ENCODE measurements at regions not wholly inside any gene's neighbourhood (a gene's known extent, or its start where the extent isn't known, plus 50 kb on each side); places are given as distances from the start of the nearest gene placed in this dataset.

DNA sequence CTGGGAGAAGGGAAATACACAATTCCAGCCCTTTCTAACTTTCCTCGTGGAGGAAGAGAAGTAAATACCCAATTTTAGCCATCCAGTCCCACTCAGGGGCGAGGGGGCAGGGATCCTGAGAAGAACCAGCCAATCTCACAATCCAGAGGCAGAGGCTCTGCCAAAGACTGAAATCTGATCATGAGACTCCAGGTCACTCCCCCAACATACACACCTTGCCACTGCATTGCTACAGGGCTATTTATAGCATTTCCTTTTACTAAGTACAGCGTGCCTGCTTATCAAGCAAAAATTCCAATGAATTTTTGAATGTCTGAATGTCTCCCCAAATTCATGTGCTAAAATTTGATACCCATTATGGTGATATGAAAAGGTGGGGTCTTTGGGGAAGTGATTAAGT is 1687.5 kb downstream of the EFNB2 start:
- TF ChIP-seq, protein P1, sequence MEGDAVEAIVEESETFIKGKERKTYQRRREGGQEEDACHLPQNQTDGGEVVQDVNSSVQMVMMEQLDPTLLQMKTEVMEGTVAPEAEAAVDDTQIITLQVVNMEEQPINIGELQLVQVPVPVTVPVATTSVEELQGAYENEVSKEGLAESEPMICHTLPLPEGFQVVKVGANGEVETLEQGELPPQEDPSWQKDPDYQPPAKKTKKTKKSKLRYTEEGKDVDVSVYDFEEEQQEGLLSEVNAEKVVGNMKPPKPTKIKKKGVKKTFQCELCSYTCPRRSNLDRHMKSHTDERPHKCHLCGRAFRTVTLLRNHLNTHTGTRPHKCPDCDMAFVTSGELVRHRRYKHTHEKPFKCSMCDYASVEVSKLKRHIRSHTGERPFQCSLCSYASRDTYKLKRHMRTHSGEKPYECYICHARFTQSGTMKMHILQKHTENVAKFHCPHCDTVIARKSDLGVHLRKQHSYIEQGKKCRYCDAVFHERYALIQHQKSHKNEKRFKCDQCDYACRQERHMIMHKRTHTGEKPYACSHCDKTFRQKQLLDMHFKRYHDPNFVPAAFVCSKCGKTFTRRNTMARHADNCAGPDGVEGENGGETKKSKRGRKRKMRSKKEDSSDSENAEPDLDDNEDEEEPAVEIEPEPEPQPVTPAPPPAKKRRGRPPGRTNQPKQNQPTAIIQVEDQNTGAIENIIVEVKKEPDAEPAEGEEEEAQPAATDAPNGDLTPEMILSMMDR (IDR thresholded peaks at IDR 0.05; ENCODE audit: insufficient read depth, low read length, poor library complexity, severe bottlenecking), result no peak
- Histone ChIP-seq H3K36me3 (ENCODE audit: control insufficient read depth, insufficient read depth, low read length) (no peaks in the 10 kb centered on the region), H3K4me3 (replicated peaks; ENCODE audit: low read depth, low read length) (no peak overlapping the region), H3K27me3 (replicated peaks; ENCODE audit: control insufficient read depth, insufficient read depth, low read length) (no peaks in the 10 kb centered on the region)
- DNase-seq (ENCODE audit: extremely low read depth, insufficient read length), result no peak

- no peaks in the 10 kb centered on the region for H3K36me3 ChIP-seq (ENCODE audit: control insufficient read depth, insufficient read depth, low read length)
- no peaks in the 10 kb centered on the region for H3K27me3 ChIP-seq (replicated peaks; ENCODE audit: control insufficient read depth, insufficient read depth, low read length)
- TF ChIP-seq, protein P1 (IDR thresholded peaks at IDR 0.05; ENCODE audit: insufficient read depth, low read length, poor library complexity, severe bottlenecking), result no peak
- DNase-seq (ENCODE audit: extremely low read depth, insufficient read length), result no peak
- no peak overlapping the region for H3K4me3 ChIP-seq (replicated peaks; ENCODE audit: low read depth, low read length)
Observed at GRCh38 chr13:104843401-104843800, 1692.1 kb downstream of the EFNB2 start.

- Histone ChIP-seq H3K4me3 (replicated peaks; ENCODE audit: low read depth, low read length) (no peak overlapping the region), H3K36me3 (ENCODE audit: control insufficient read depth, insufficient read depth, low read length) (no peaks in the 10 kb centered on the region), H3K27me3 (replicated peaks; ENCODE audit: control insufficient read depth, insufficient read depth, low read length) (no peaks in the 10 kb centered on the region)
- TF ChIP-seq, protein P1 (IDR thresholded peaks at IDR 0.05; ENCODE audit: insufficient read depth, low read length, poor library complexity, severe bottlenecking), result no peak
- no peak for DNase-seq (ENCODE audit: extremely low read depth, insufficient read length)
Observed at GRCh38 chr13:104841110-104841509, 1694.4 kb downstream of the EFNB2 start.

DNA sequence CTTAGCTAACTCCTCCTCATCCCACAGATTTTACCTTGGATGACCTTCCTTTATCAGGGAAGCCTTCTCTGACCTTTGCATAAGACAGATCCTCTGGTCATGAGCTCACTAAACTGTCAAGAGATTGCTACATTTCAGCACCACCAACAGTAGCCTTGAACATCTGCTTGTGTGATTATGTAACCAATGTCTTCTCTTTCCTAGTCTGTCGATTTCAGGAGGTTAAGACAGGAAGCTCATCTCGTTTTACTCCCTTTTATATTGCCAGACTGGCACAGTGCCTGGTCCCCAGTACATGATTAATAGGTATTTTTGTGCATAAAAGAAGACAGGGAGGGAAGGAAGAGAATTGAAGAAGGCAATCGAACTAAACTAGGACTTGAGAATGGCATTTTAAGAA is 1697.7 kb downstream of the EFNB2 start:
- no peaks in the 10 kb centered on the region for H3K36me3 ChIP-seq (ENCODE audit: control insufficient read depth, insufficient read depth, low read length)
- no peak for DNase-seq (ENCODE audit: extremely low read depth, insufficient read length)
- no peaks in the 10 kb centered on the region for H3K27me3 ChIP-seq (replicated peaks; ENCODE audit: control insufficient read depth, insufficient read depth, low read length)
- TF ChIP-seq, protein P1 (IDR thresholded peaks at IDR 0.05; ENCODE audit: insufficient read depth, low read length, poor library complexity, severe bottlenecking), result no peak
- H3K4me3 ChIP-seq (replicated peaks; ENCODE audit: low read depth, low read length), result no peak overlapping the region

GRCh38 chr13:104833221-104833620 is 1702.2 kb downstream of the EFNB2 start:
- DNase-seq (ENCODE audit: extremely low read depth, insufficient read length), result no peak
- H3K27me3 ChIP-seq (replicated peaks; ENCODE audit: control insufficient read depth, insufficient read depth, low read length), result no peaks in the 10 kb centered on the region
- TF ChIP-seq, protein P1 (IDR thresholded peaks at IDR 0.05; ENCODE audit: insufficient read depth, low read length, poor library complexity, severe bottlenecking), result no peak
- H3K36me3 ChIP-seq (ENCODE audit: control insufficient read depth, insufficient read depth, low read length), result no peaks in the 10 kb centered on the region
- H3K4me3 ChIP-seq (replicated peaks; ENCODE audit: low read depth, low read length), result no peak overlapping the region

DNA sequence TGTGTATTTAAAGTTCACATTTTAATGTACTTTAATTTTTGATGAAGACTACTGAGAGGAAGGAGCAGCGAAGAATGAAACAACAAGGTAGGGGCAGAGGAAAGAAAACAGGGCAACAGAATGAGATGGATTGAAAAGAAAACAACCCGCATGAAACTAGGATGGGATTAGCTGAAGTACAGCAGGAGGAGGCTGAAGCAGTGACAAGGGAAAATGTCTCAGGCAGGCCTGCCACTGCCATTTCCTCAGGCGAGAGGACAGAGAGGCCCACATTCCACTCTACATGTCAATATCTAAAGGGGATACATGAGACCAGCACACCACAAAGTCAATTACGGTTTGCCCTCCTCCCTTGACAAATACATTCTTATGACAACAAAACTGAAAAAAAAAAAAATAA is 1703.2 kb downstream of the EFNB2 start:
- no peaks in the 10 kb centered on the region for H3K27me3 ChIP-seq (replicated peaks; ENCODE audit: control insufficient read depth, insufficient read depth, low read length)
- no peak for DNase-seq (ENCODE audit: extremely low read depth, insufficient read length)
- no peak overlapping the region for H3K4me3 ChIP-seq (replicated peaks; ENCODE audit: low read depth, low read length)
- no peaks in the 10 kb centered on the region for H3K36me3 ChIP-seq (ENCODE audit: control insufficient read depth, insufficient read depth, low read length)
- TF ChIP-seq, protein P1 (IDR thresholded peaks at IDR 0.05; ENCODE audit: insufficient read depth, low read length, poor library complexity, severe bottlenecking), result no peak
